H1 (cell line): ENCODE measurements at regions not wholly inside any gene's neighbourhood (a gene's known extent, or its start where the extent isn't known, plus 50 kb on each side); places are given as distances from the start of the nearest gene placed in this dataset.

Source experiments
- CTCF ChIA-PET: fragments of 300-600 bp; sonication (Branson Sonifier 250); formaldehyde crosslinking; loops from one replicate; lab custom pipeline; 2021; ENCODE audit not compliant: partially characterized antibody; lab: Charles Lee
- POLR2A ChIA-PET: fragments of 300-600 bp; sonication (Branson Sonifier 250); formaldehyde crosslinking; loops from one replicate; lab custom pipeline; 2021; ENCODE audit warnings: inconsistent platforms; ENCODE audit not compliant: partially characterized antibody; lab: Charles Lee
- DNase-seq, 2 experiments: peaks; one replicate each; pipeline versions ENCODE4 v3.0.0 to v3.0.0-alpha.2; 2010 to 2022; ENCODE audit warnings: low spot score in 2 of 2, low read depth in 1 of 2, mixed read lengths in 1 of 2
- FAIRE-seq: peaks from 2 replicates; lab custom pipeline; 2011; peaks lifted over from hg19 to GRCh38; lab: Jason Lieb, UNC
- H2AFZ ChIP-seq: 2 replicates; pipeline ENCODE4 v1.8.1; 2012; ENCODE audit warnings: low read length, inconsistent platforms
- H2AK5ac ChIP-seq: 2 replicates; pipeline ENCODE4 v1.6.1; 2013; ENCODE audit warnings: low read depth, low read length
- H2BK120ac ChIP-seq: replicated peaks from 2 replicates; pipeline ENCODE3; 2013; ENCODE audit warnings: low read depth, low read length, inconsistent platforms
- H2BK12ac ChIP-seq: 2 replicates; pipeline ENCODE4 v1.6.1; 2013; ENCODE audit warnings: low read depth, low read length
- H2BK15ac ChIP-seq: 2 replicates; pipeline ENCODE4 v1.6.1; 2013; ENCODE audit warnings: low read length
- H2BK20ac ChIP-seq: 2 replicates; pipeline ENCODE4 v1.6.1; 2013; ENCODE audit warnings: low read length
- H2BK5ac ChIP-seq: 2 replicates; pipeline ENCODE4 v1.6.1; 2013; ENCODE audit warnings: low read depth, low read length
- H3K14ac ChIP-seq: 2 replicates; pipeline ENCODE4 v1.6.1; 2013; ENCODE audit warnings: inconsistent platforms; ENCODE audit not compliant: insufficient read length
- H3K18ac ChIP-seq: 2 replicates; pipeline ENCODE4 v1.6.1; 2013; ENCODE audit warnings: low read length; ENCODE audit errors: extremely low read depth
- H3K23ac ChIP-seq: 2 replicates; pipeline ENCODE4 v1.6.1; 2013; ENCODE audit warnings: inconsistent platforms; ENCODE audit not compliant: insufficient read length
- H3K23me2 ChIP-seq: 2 replicates; pipeline ENCODE4 v1.6.1; 2013; ENCODE audit warnings: low read depth, low read length
- H3K27ac ChIP-seq: 2 replicates; pipeline ENCODE4 v1.6.1; 2011; ENCODE audit warnings: low read depth, low read length, inconsistent platforms
- H3K27me3 ChIP-seq, 4 experiments: replicated peaks in 1 of 4; 1 replicate in 1 of 4; 2 replicates in 3 of 4; pipeline versions ENCODE4 v1.6.1 to v1.8.1; 2011 to 2013; ENCODE audit warnings: low read length in 3 of 4, mild to moderate bottlenecking in 3 of 4, inconsistent platforms in 2 of 4, mixed read lengths in 2 of 4, moderate library complexity in 1 of 4; ENCODE audit not compliant: control insufficient read depth in 3 of 4, insufficient read depth in 3 of 4; ENCODE audit errors: extremely low read depth in 1 of 4
- H3K36me3 ChIP-seq, 4 experiments: 2 replicates each; pipeline versions ENCODE4 v1.6.1 to v1.8.1; 2011 to 2013; ENCODE audit warnings: mild to moderate bottlenecking in 4 of 4, low read length in 3 of 4, moderate library complexity in 2 of 4, control low read depth in 1 of 4, inconsistent platforms in 1 of 4; ENCODE audit not compliant: insufficient read depth in 4 of 4, control insufficient read depth in 2 of 4
- H3K4ac ChIP-seq: replicated peaks from 2 replicates; pipeline ENCODE3; 2013; ENCODE audit warnings: low read length, low read depth, mixed read lengths, inconsistent platforms; ENCODE audit not compliant: insufficient read length
- H3K4me1 ChIP-seq, 4 experiments: replicated peaks in 1 of 4; 1 replicate in 1 of 4; 2 replicates in 3 of 4; pipeline versions ENCODE4 v1.6.1 to v1.8.1; 2011 to 2013; ENCODE audit warnings: low read length in 3 of 4, inconsistent platforms in 2 of 4, mixed read lengths in 1 of 4; ENCODE audit not compliant: insufficient read depth in 4 of 4, control insufficient read depth in 3 of 4
- H3K4me2 ChIP-seq, 2 experiments: 2 replicates each; pipeline versions ENCODE4 v1.6.1 to v1.8.1; 2011 to 2013; ENCODE audit warnings: low read depth in 2 of 2, low read length in 2 of 2, control low read depth in 1 of 2, inconsistent platforms in 1 of 2, mild to moderate bottlenecking in 1 of 2; ENCODE audit not compliant: insufficient read depth in 1 of 2
- H3K4me3 ChIP-seq, 4 experiments: fragments of 200-600, 300-600 bp in 1 of 4; sonication (generic), shearing (Covaris generic), sonication (Bioruptor Twin) in 1 of 4; 2 replicates each; pipeline versions ENCODE4 v1.5.1 to v1.8.1; 2011 to 2016; ENCODE audit warnings: low read length in 4 of 4, low read depth in 3 of 4, control low read depth in 2 of 4, inconsistent platforms in 2 of 4, mild to moderate bottlenecking in 2 of 4, mixed read lengths in 1 of 4, moderate library complexity in 1 of 4; ENCODE audit not compliant: insufficient read depth in 2 of 4; ENCODE audit errors: extremely low read depth in 1 of 4
- H3K56ac ChIP-seq: replicated peaks from 2 replicates; pipeline ENCODE3; 2013; ENCODE audit warnings: low read depth, mild to moderate bottlenecking, mixed read lengths, low read length, inconsistent platforms; ENCODE audit not compliant: insufficient read length
- H3K79me1 ChIP-seq: 2 replicates; pipeline ENCODE4 v1.6.1; 2013; ENCODE audit warnings: low read depth, low read length, control low read depth
- H3K79me2 ChIP-seq, 2 experiments: 2 replicates each; pipeline versions ENCODE4 v1.6.1 to v1.8.1; 2012 to 2013; ENCODE audit warnings: low read length in 2 of 2, mild to moderate bottlenecking in 2 of 2, inconsistent platforms in 1 of 2; ENCODE audit not compliant: insufficient read depth in 2 of 2, control insufficient read depth in 1 of 2
- H3K9ac ChIP-seq, 4 experiments: replicated peaks in 1 of 4; 1 replicate in 1 of 4; 2 replicates in 3 of 4; pipeline versions ENCODE4 v1.6.1 to v1.8.1; 2011 to 2013; ENCODE audit warnings: low read depth in 3 of 4, low read length in 3 of 4, control low read depth in 2 of 4, mild to moderate bottlenecking in 2 of 4, moderate library complexity in 2 of 4, inconsistent platforms in 1 of 4; ENCODE audit errors: extremely low read depth in 1 of 4
- H3K9me3 ChIP-seq, 2 experiments: 2 replicates each; pipeline versions ENCODE4 v1.6.1 to v1.8.1; 2012 to 2013; ENCODE audit warnings: mild to moderate bottlenecking in 2 of 2, moderate library complexity in 2 of 2, control low read depth in 1 of 2, inconsistent platforms in 1 of 2, low read depth in 1 of 2, low read length in 1 of 2, mixed read lengths in 1 of 2; ENCODE audit not compliant: insufficient read depth in 2 of 2
- H4K20me1 ChIP-seq, 2 experiments: replicated peaks in 1 of 2; 2 replicates each; pipeline versions ENCODE3 to v1.8.1; 2011 to 2013; ENCODE audit warnings: inconsistent platforms in 2 of 2, low read length in 2 of 2, mild to moderate bottlenecking in 1 of 2; ENCODE audit not compliant: insufficient read depth in 2 of 2, control insufficient read depth in 1 of 2
- H4K5ac ChIP-seq: 2 replicates; pipeline ENCODE4 v1.6.1; 2013; ENCODE audit warnings: low read length, low read depth, mixed read lengths, inconsistent platforms; ENCODE audit not compliant: insufficient read length
- H4K8ac ChIP-seq: 2 replicates; pipeline ENCODE4 v1.8.0; 2013; ENCODE audit warnings: mild to moderate bottlenecking, moderate library complexity, low read length, inconsistent platforms; ENCODE audit not compliant: insufficient read depth; ENCODE audit errors: extremely low read depth
- H4K91ac ChIP-seq: replicated peaks from 2 replicates; pipeline ENCODE3; 2013; ENCODE audit warnings: low read length, mixed read lengths, inconsistent platforms; ENCODE audit not compliant: insufficient read length
- ATF3 ChIP-seq: IDR thresholded peaks from 2 replicates; pipeline ENCODE4 v1.6.1; 2011; ENCODE audit warnings: low read depth, mild to moderate bottlenecking, low read length; ENCODE audit not compliant: insufficient read depth
- CBX5 ChIP-seq: fragments of 300-800, 300-1000 bp; sonication (generic); IDR thresholded peaks from 2 replicates; pipeline ENCODE4 v1.7.1; 2016; ENCODE audit warnings: antibody characterized with exemption, low read length, low read depth
- CBX8 ChIP-seq: fragments of 300-800, 300-1000 bp; sonication (generic); IDR thresholded peaks from 2 replicates; pipeline ENCODE4 v1.7.1; 2016; ENCODE audit warnings: low read depth, low read length, borderline replicate concordance
- EP300 ChIP-seq, 2 experiments: IDR thresholded peaks; 1 replicate in 1 of 2; 2 replicates in 1 of 2; pipeline ENCODE4 v1.6.1; 2011 to 2012; ENCODE audit warnings: low read depth in 2 of 2, low read length in 2 of 2, mild to moderate bottlenecking in 2 of 2, borderline replicate concordance in 1 of 2, inconsistent platforms in 1 of 2, moderate library complexity in 1 of 2
- FOSL1 ChIP-seq: IDR thresholded peaks from 2 replicates; pipeline ENCODE4 v1.6.1; 2011; ENCODE audit warnings: mild to moderate bottlenecking, low read depth, low read length, moderate library complexity; ENCODE audit not compliant: insufficient read depth
- GABPA ChIP-seq: IDR thresholded peaks from 2 replicates; pipeline ENCODE4 v1.6.1; 2011; ENCODE audit warnings: mild to moderate bottlenecking, low read length, moderate library complexity, borderline replicate concordance; ENCODE audit not compliant: insufficient read depth
- JUND ChIP-seq: IDR thresholded peaks from 2 replicates; pipeline ENCODE4 v1.6.1; 2011; ENCODE audit warnings: mild to moderate bottlenecking, improper control_type of control experiment, low read length
- RXRA ChIP-seq: IDR thresholded peaks from 2 replicates; pipeline ENCODE4 v1.6.1; 2011; ENCODE audit warnings: low read depth, mild to moderate bottlenecking, low read length, moderate library complexity; ENCODE audit not compliant: insufficient read depth
- SIN3A ChIP-seq, 2 experiments: IDR thresholded peaks in 1 of 2; conservative IDR thresholded peaks in 1 of 2; 2 replicates each; pipeline ENCODE4 v1.6.1; 2011 to 2012; ENCODE audit warnings: low read length in 2 of 2, improper control_type of control experiment in 1 of 2, low read depth in 1 of 2, mild to moderate bottlenecking in 1 of 2
- SIRT6 ChIP-seq: IDR thresholded peaks from one replicate; pipeline ENCODE4 v1.7.1; 2012; ENCODE audit warnings: low read length, inconsistent platforms
- USF2 ChIP-seq: IDR thresholded peaks from 2 replicates; pipeline ENCODE4 v1.6.1; 2011; ENCODE audit warnings: low read length, improper control_type of control experiment
- WGBS, 2 experiments: shearing (Covaris generic) in 1 of 2; methylation state at CpG; one replicate each; pipeline versions ENCODE4 v1.1.6 to v1.1.7; 2013 to 2015; ENCODE audit warnings: low lambda C conversion rate in 2 of 2, mixed read lengths in 2 of 2, inconsistent platforms in 1 of 2, low coverage in 1 of 2, missing lambda C conversion rate in 1 of 2; ENCODE audit not compliant: insufficient replicate concordance in 2 of 2, insufficient coverage in 1 of 2, insufficient read length in 1 of 2; ENCODE audit errors: extremely low coverage in 1 of 2, missing lambda C conversion rate in 1 of 2; 5-methylcytosine and 5-hydroxymethylcytosine counted together

- Histone ChIP-seq H3K4me2 (no peak overlapping the region), H3K27ac (no peak overlapping the region), H3K36me3 (no peaks in the 10 kb centered on the region), H2BK20ac (no peak overlapping the region), H2BK12ac (no peak overlapping the region), H3K18ac (no peak overlapping the region), H3K4me3 (no peak overlapping the region), H4K20me1 (no peaks in the 10 kb centered on the region), H3K9me3 (peaks cover 0 to 3% of the 10 kb centered on the region in 2 experiments; a peak in 1 of 4 replicates), H4K91ac (no peak overlapping the region), H4K5ac (no peak overlapping the region), H3K27me3 (peaks cover 0 to 2% (median 0%) of the 10 kb centered on the region in 4 experiments; a peak in 1 of 7 replicates), H3K56ac (no peak overlapping the region), H3K4ac (no peak overlapping the region), H3K4me1 (peaks cover 0 to 4% (median 2%) of the 10 kb centered on the region in 4 experiments; a peak in 1 of 7 replicates), H3K79me2 (no peaks in the 10 kb centered on the region), H3K79me1 (no peaks in the 10 kb centered on the region), H2BK15ac (no peak overlapping the region), H3K14ac (no peak overlapping the region), H4K8ac (no peak overlapping the region), H2BK5ac (no peak overlapping the region), H3K9ac (no peak overlapping the region), H2AK5ac (no peak overlapping the region), H3K23ac (no peak overlapping the region), H2BK120ac (no peak overlapping the region), H2AFZ (no peak overlapping the region), H3K23me2 (no peaks in the 10 kb centered on the region)
- DNase-seq (no peak), FAIRE-seq (no peak)
- CTCF ChIA-PET: no interaction called here
- 84% methylated on average over 16 of the region's 16 CpGs; no CpG with 5 or more reads in 1 of the 2 experiments for WGBS, 2 experiments
- POLR2A ChIA-PET: no interaction called here
- no peak for TF ChIP-seq CBX8
- TF ChIP-seq RXRA: no peak
- TF ChIP-seq SIRT6: no peak
- TF ChIP-seq SIN3A (conservative IDR thresholded peaks at IDR 0.05 in 1 of 2, IDR thresholded peaks at IDR 0.05 in 1 of 2; ENCODE audit: low read depth in 1 of 2, low read length in 2 of 2): no peak
- TF ChIP-seq EP300 (IDR thresholded peaks at IDR 0.05; ENCODE audit: borderline replicate concordance in 1 of 2, low read depth in 2 of 2, low read length in 2 of 2): no peak
- TF ChIP-seq JUND: no peak
- no peak for TF ChIP-seq ATF3
- TF ChIP-seq CBX5: no peak
- no peak for TF ChIP-seq USF2
- TF ChIP-seq GABPA: no peak
- no peak for TF ChIP-seq FOSL1
Observed at GRCh38 chr5:176183321-176184074, 54.7 kb upstream of the SIMC1 start.
